A549 (cell line): ENCODE measurements at regions not wholly inside any gene's neighbourhood (a gene's known extent, or its start where the extent isn't known, plus 50 kb on each side); places are given as distances from the start of the nearest gene placed in this dataset.

Experiments used
- CEBPB ChIP-seq, 2 experiments: fragments of >200 bp in 1 of 2; sonication (Bioruptor Twin) in 1 of 2; formaldehyde crosslinking in 1 of 2; IDR thresholded peaks; 2 replicates each; pipeline ENCODE4 v1.6.1; 2012 to 2016
- CTCF ChIP-seq: fragments of >200 bp; sonication (Bioruptor Twin); formaldehyde crosslinking; IDR thresholded peaks from 3 replicates; pipeline ENCODE4 v1.5.1; 2016
- EP300 ChIP-seq, 2 experiments: fragments of >200 bp; sonication (Bioruptor Twin); formaldehyde crosslinking; IDR thresholded peaks; 2 replicates in 1 of 2; 3 replicates in 1 of 2; pipeline ENCODE4 v1.6.1; 2016 to 2017
- MAZ ChIP-seq: fragments of 150-350 bp; IDR thresholded peaks from 2 replicates; pipeline ENCODE4 v1.6.1; 2014; ENCODE audit warnings: antibody characterized with exemption, low read depth, low read length, borderline replicate concordance
- ZSCAN20 ChIP-seq: fragments of 250-450 bp; sonication (Bioruptor Pico); IDR thresholded peaks from 2 replicates; pipeline ENCODE4 v1.8.0; 2022; ENCODE audit warnings: mild to moderate bottlenecking, moderate library complexity
- TF ChIP-seq, protein P1 (sequence below): fragments of 450-650 bp; IDR thresholded peaks from 2 replicates; pipeline ENCODE4 v1.6.1; 2014; ENCODE audit warnings: antibody characterized with exemption

GRCh38 chr3:65246561-65246960, 558.8 kb upstream of the ADAMTS9 start:
- TF ChIP-seq ZSCAN20 (CRISPR knock-in tag) (no peak), CTCF (no peak), CEBPB (IDR thresholded peaks at IDR 0.05) (no peak), EP300 (IDR thresholded peaks at IDR 0.05) (no peak), MAZ (no peak)
- TF ChIP-seq, protein P1, sequence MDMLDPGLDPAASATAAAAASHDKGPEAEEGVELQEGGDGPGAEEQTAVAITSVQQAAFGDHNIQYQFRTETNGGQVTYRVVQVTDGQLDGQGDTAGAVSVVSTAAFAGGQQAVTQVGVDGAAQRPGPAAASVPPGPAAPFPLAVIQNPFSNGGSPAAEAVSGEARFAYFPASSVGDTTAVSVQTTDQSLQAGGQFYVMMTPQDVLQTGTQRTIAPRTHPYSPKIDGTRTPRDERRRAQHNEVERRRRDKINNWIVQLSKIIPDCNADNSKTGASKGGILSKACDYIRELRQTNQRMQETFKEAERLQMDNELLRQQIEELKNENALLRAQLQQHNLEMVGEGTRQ, result no peak
